ENCODE measurements at regions not wholly inside any gene's neighbourhood (a gene's known extent, or its start where the extent isn't known, plus 50 kb on each side); places are given as distances from the start of the nearest gene placed in this dataset.

DNA sequence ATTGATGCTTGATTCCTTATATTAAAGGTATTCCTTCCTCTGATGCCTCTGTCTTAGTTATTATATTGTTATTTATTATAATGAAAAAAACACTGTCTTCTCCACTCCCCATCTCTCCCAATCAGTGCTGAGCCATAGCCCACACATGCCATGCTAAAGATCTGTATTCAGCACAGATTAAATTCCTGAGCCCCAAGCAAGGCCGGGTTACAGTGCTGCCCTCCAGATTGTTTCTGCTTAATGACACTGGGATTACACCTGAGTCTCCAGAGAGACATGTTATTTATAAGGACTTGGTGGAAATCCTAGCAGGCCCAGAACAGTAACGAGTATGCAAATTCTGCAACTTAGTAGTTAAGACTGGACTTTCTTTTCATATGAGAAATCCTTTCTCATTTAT is 305.9 kb upstream of the UMPS start:
- DNase-seq (ENCODE audit: low spot score): no peak
- TF ChIP-seq, protein P1, sequence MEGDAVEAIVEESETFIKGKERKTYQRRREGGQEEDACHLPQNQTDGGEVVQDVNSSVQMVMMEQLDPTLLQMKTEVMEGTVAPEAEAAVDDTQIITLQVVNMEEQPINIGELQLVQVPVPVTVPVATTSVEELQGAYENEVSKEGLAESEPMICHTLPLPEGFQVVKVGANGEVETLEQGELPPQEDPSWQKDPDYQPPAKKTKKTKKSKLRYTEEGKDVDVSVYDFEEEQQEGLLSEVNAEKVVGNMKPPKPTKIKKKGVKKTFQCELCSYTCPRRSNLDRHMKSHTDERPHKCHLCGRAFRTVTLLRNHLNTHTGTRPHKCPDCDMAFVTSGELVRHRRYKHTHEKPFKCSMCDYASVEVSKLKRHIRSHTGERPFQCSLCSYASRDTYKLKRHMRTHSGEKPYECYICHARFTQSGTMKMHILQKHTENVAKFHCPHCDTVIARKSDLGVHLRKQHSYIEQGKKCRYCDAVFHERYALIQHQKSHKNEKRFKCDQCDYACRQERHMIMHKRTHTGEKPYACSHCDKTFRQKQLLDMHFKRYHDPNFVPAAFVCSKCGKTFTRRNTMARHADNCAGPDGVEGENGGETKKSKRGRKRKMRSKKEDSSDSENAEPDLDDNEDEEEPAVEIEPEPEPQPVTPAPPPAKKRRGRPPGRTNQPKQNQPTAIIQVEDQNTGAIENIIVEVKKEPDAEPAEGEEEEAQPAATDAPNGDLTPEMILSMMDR (IDR thresholded peaks at IDR 0.05; ENCODE audit: extremely low read depth, missing control alignments): no peak

DNA sequence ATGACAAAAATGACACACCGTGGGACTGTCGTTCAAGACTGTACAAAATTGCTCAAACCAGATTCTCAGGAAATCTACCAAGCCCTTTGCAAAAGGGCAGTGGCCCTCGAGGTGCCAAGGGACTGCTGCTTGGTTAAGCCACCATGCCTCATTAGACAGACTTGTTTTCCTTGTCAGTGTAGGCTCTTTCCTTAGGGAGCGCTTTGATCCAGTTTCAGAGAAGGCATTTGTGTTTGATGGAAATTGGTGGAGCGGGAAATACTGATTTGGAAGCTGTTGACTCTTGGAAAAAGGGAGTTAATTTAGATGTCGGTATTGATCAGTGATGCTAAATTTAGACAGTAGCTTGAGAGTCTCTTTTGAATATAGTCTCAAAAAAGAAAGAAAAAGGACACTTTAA is 304.3 kb upstream of the UMPS start:
- TF ChIP-seq, protein P1 (IDR thresholded peaks at IDR 0.05; ENCODE audit: extremely low read depth, missing control alignments): no peak
- no peak for DNase-seq (ENCODE audit: low spot score)

DNA sequence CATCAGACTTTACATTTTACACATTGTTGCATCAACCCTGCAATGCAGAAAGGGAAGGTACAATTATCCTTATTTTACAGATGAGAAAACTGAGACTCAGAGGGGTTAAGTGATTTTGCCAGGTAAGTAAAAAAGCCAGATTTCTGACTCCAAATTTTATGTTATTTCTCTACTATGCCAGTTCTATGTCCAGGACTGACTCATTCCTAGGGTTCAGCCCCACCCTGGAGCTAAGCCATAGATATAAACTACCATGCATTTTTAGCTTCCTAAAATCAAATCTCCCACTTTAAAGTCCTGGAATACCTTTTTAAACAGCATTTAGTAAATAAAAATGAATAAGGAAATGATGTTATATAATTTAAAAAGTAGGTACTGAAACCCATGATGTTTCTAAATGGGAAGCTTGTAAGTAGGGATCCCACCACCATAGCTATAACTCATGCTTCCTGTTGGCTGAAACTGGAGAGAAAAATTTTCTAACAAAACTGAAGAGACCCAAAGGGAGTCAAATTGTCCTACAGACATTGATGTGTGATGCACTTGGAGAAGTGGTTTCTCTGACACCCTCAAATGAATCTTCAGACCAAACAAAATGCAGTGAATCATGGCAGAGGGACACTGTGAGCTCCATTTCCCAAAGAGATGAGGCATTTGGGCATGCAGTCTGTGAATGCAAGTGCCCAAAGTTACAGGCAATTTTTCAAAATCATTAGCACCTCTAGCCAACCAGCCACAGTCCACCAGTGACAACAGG is 301.7 kb upstream of the UMPS start:
- no peak for DNase-seq (ENCODE audit: low spot score)
- TF ChIP-seq, protein P1 (IDR thresholded peaks at IDR 0.05; ENCODE audit: extremely low read depth, missing control alignments): no peak

DNA sequence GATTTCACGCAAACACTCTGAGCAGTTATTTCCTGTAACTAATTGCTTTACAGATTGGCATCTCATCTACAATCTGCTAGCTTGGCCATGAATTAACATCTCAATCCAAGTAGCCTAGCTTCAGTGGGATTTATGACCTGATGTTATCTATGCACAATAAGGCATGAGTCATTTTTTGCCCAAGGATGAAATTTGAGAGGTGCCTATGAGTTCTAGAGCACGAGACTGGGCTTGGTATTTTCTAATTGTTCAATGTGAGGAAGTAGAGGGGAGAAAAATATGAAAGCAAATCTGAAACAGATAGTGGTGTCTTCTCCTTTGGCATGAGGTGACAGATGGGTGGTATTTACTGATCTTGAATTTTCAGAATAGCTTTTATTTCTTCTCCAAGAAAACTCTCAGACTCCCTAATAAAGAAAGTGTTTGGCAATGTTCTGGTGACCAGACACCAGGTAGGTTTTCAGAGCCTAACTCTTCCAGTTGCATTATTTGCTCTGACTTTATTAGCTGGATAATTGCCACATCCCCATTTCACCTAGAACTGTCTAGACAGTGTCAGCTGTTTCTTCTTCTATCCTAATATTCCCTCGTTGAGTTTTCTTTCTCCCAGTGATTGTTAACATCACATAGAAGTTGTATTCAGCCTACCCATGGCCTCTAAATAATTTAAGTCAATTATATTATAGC is 301.0 kb upstream of the UMPS start:
- no peak for DNase-seq (ENCODE audit: low spot score)
- TF ChIP-seq, protein P1 (IDR thresholded peaks at IDR 0.05; ENCODE audit: extremely low read depth, missing control alignments): no peak

DNA sequence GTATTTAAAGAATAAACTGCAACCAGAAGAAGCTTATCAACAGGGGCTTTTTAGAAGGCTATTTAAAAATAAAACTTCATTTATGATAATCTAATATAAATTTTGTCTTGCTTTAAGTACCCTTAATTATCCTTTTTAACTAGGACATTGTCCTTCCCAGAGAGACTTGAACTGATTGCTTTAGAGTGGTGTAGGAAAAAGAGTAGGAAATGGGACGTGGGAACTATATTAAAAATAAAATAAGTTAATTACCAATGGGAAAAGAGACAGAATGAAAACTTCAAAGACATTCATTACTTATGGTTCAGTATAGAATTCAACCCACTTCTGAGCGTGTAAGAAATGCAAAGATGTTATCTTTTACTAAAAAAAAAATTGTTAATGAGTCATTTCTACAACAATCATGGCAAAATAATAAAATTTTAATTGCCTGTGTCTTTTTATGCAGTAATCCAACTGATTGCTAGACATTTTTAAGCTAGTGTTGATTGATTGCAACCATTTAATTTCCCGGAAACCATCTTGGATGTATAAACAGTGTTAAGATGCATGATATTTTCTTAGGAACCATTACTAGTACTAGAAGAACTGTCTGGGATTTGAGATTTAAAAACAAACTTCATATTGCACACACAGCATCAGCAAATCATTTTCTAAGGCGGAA is 298.8 kb upstream of the UMPS start:
- no peak for DNase-seq (ENCODE audit: low spot score)

DNA sequence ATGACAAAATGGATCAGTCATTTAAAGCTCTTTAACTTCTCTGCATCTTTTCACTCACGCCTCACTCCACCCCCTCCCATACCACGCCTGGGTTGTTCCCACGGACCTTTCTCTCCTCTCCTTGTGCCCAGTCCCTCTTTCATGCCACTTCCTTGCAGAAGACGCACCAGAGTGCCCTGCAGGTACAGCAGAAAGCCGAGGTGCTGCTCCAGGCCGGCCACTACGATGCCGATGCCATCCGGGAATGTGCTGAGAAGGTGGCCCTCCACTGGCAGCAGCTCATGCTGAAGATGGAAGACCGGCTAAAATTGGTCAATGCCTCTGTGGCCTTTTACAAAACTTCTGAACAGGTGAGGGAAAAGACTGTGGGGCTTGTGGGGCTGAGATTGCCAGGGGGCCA is 296.1 kb upstream of the UMPS start:
- TF ChIP-seq, protein P1 (IDR thresholded peaks at IDR 0.05; ENCODE audit: extremely low read depth, missing control alignments): no peak
- DNase-seq (ENCODE audit: low spot score): no peak

More for the DNA sequence above, 298.8 kb upstream of the UMPS start:
- TF ChIP-seq, protein P1 (IDR thresholded peaks at IDR 0.05; ENCODE audit: extremely low read depth, missing control alignments): no peak

DNA sequence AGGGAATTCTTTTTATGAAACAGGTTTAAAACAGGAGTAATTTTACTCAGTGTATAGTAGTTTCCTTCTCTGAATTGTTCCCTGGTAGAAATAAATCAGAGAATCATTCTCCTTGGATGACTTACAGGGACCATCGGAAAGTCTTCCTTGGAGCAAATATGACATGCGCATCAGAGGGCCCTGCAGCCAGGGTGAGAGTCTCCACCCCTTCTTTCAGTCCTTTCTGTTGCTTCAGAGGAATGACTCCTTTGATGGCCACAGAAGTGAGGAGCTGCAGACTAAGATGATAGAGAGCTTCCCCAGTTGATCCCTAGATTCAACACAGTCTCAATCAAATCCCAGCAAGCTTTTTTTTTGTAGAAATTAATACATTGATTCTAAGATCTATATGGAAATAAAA is 294.8 kb upstream of the UMPS start:
- TF ChIP-seq, protein P1 (IDR thresholded peaks at IDR 0.05; ENCODE audit: extremely low read depth, missing control alignments): no peak
- DNase-seq (ENCODE audit: low spot score): no peak
